ENCODE measurements at regions not wholly inside any gene's neighbourhood (a gene's known extent, or its start where the extent isn't known, plus 50 kb on each side); places are given as distances from the start of the nearest gene placed in this dataset.

- Histone ChIP-seq H3K27me3 (ENCODE audit: low read length) (no peaks in the 10 kb centered on the region), H2AFZ (ENCODE audit: low read depth, low read length, severe bottlenecking) (no peak overlapping the region), H3K4me3 (ENCODE audit: insufficient read depth, low read length, poor library complexity, severe bottlenecking) (no peak overlapping the region), H3K9me2 (replicated peaks; ENCODE audit: insufficient read depth, low read length) (no peaks in the 10 kb centered on the region), H3K9me3 (ENCODE audit: insufficient read depth, low read length) (no peaks in the 10 kb centered on the region), H4K20me1 (ENCODE audit: low read depth, low read length) (no peaks in the 10 kb centered on the region), H3K9ac (ENCODE audit: low read length) (no peak overlapping the region), H3K36me3 (ENCODE audit: low read length) (no peaks in the 10 kb centered on the region), H3K27ac (ENCODE audit: low read depth, low read length) (no peak overlapping the region), H3F3A (ENCODE audit: insufficient read depth) (no peaks in the 10 kb centered on the region), H3K79me2 (ENCODE audit: insufficient read depth, low read length) (no peaks in the 10 kb centered on the region), H3K4me2 (ENCODE audit: low read depth, low read length, poor library complexity, severe bottlenecking) (no peak overlapping the region)
- TF ChIP-seq CTCF (IDR thresholded peaks at IDR 0.05; ENCODE audit: insufficient read depth, low read length, poor library complexity, severe bottlenecking) (no peak), EZH2phosphoT487 (conservative IDR thresholded peaks at IDR 0.05; ENCODE audit: low read length) (no peak)
Measured at GRCh38 chr1:208298593-208299269, 54.5 kb upstream of the PLXNA2 start.

- Histone ChIP-seq H3F3A (ENCODE audit: insufficient read depth) (no peaks in the 10 kb centered on the region), H3K9me2 (replicated peaks; ENCODE audit: insufficient read depth, low read length) (no peaks in the 10 kb centered on the region), H3K27ac (ENCODE audit: low read depth, low read length) (no peak overlapping the region), H2AFZ (ENCODE audit: low read depth, low read length, severe bottlenecking) (no peak overlapping the region), H3K4me2 (ENCODE audit: low read depth, low read length, poor library complexity, severe bottlenecking) (no peak overlapping the region), H3K9ac (ENCODE audit: low read length) (no peak overlapping the region), H4K20me1 (ENCODE audit: low read depth, low read length) (no peaks in the 10 kb centered on the region), H3K9me3 (ENCODE audit: insufficient read depth, low read length) (no peaks in the 10 kb centered on the region), H3K36me3 (ENCODE audit: low read length) (no peaks in the 10 kb centered on the region), H3K79me2 (ENCODE audit: insufficient read depth, low read length) (no peaks in the 10 kb centered on the region), H3K4me3 (ENCODE audit: insufficient read depth, low read length, poor library complexity, severe bottlenecking) (no peak overlapping the region), H3K27me3 (ENCODE audit: low read length) (no peaks in the 10 kb centered on the region)
- TF ChIP-seq CTCF (IDR thresholded peaks at IDR 0.05; ENCODE audit: insufficient read depth, low read length, poor library complexity, severe bottlenecking) = no peak
- TF ChIP-seq EZH2phosphoT487 (conservative IDR thresholded peaks at IDR 0.05; ENCODE audit: low read length) = no peak
Measured at GRCh38 chr1:208300084-208300770, 56.0 kb upstream of the PLXNA2 start.

GRCh38 chr1:208302699-208303238, 58.6 kb upstream of the PLXNA2 start:
- Histone ChIP-seq H3K79me2 (ENCODE audit: insufficient read depth, low read length) (no peaks in the 10 kb centered on the region), H2AFZ (ENCODE audit: low read depth, low read length, severe bottlenecking) (no peak overlapping the region), H3K27ac (ENCODE audit: low read depth, low read length) (no peak overlapping the region), H3K9me2 (replicated peaks; ENCODE audit: insufficient read depth, low read length) (no peaks in the 10 kb centered on the region), H3K4me3 (ENCODE audit: insufficient read depth, low read length, poor library complexity, severe bottlenecking) (no peak overlapping the region), H3K9ac (ENCODE audit: low read length) (no peak overlapping the region), H3F3A (ENCODE audit: insufficient read depth) (no peaks in the 10 kb centered on the region), H3K4me2 (ENCODE audit: low read depth, low read length, poor library complexity, severe bottlenecking) (no peak overlapping the region), H3K36me3 (ENCODE audit: low read length) (no peaks in the 10 kb centered on the region), H3K9me3 (ENCODE audit: insufficient read depth, low read length) (no peaks in the 10 kb centered on the region), H4K20me1 (ENCODE audit: low read depth, low read length) (no peaks in the 10 kb centered on the region), H3K27me3 (ENCODE audit: low read length) (no peaks in the 10 kb centered on the region)
- TF ChIP-seq EZH2phosphoT487 (conservative IDR thresholded peaks at IDR 0.05; ENCODE audit: low read length) (no peak), CTCF (IDR thresholded peaks at IDR 0.05; ENCODE audit: insufficient read depth, low read length, poor library complexity, severe bottlenecking) (no peak)

Measured in SU-DHL-6 (cell line).